Esophagus muscularis mucosa (tissue), 4 donors: ENCODE measurements at regions not wholly inside any gene's neighbourhood (a gene's known extent, or its start where the extent isn't known, plus 50 kb on each side); places are given as distances from the start of the nearest gene placed in this dataset.

Experiments
- DNase-seq: peaks from one replicate; pipeline ENCODE4 v3.0.0-alpha.2; 2017; ENCODE audit errors: extremely low spot score
- H3K27ac ChIP-seq, 4 donors: fragments of 200-600 bp; sonication (generic); replicated peaks in 1 of 4; 1 replicate in 3 of 4; 2 replicates in 1 of 4; pipeline ENCODE4 v1.5.1; 2016 to 2019; ENCODE audit warnings: mild to moderate bottlenecking in 1 of 4
- H3K27me3 ChIP-seq, 4 donors: fragments of 200-600 bp; sonication (generic); one replicate each; pipeline versions ENCODE4 v1.5.1 to v1.6.0; 2016 to 2019
- H3K36me3 ChIP-seq, 4 donors: fragments of 200-600 bp; sonication (generic); one replicate each; pipeline ENCODE4 v1.5.1; 2016 to 2019
- H3K4me1 ChIP-seq, 4 donors: fragments of 200-600 bp; sonication (generic); one replicate each; pipeline ENCODE4 v1.5.1; 2016 to 2019
- H3K4me3 ChIP-seq, 4 donors: fragments of 200-600 bp; sonication (generic); 1 replicate in 2 of 4; 2 replicates in 2 of 4; pipeline ENCODE4 v1.5.1; 2016 to 2019; ENCODE audit warnings: mild to moderate bottlenecking in 4 of 4, moderate library complexity in 1 of 4
- H3K9me3 ChIP-seq, 4 donors: fragments of 200-600 bp; sonication (generic); 1 replicate in 3 of 4; 2 replicates in 1 of 4; pipeline ENCODE4 v1.5.1; 2016 to 2019
- EP300 ChIP-seq: sonication (generic); formaldehyde crosslinking; IDR thresholded peaks from one replicate; pipeline ENCODE4 v1.6.1; 2017; ENCODE audit warnings: antibody characterized with exemption
- POLR2A ChIP-seq: fragments of 450-650 bp; IDR thresholded peaks from one replicate; pipeline ENCODE4 v1.6.1; 2017; ENCODE audit warnings: antibody characterized with exemption, moderate library complexity, mild to moderate bottlenecking, low read depth
- POLR2AphosphoS5 ChIP-seq, 2 donors: sonication (generic); formaldehyde crosslinking; IDR thresholded peaks; one replicate each; pipeline ENCODE4 v1.6.1; 2017; ENCODE audit warnings: antibody characterized with exemption in 2 of 2
- WGBS: methylation state at CpG from one replicate; pipeline ENCODE4 v1.1.5; 2018; 5-methylcytosine and 5-hydroxymethylcytosine counted together
- intact Hi-C: fragments of 100-400 bp; cut with DNase I; formaldehyde crosslinking; loops from one replicate; pipeline ENCODE4 v1.15.1; 2023
- TF ChIP-seq, protein P1 (sequence below), 3 experiments: fragments of 200-600 bp in 2 of 3; fragments of 450-650 bp in 1 of 3; sonication (generic) in 2 of 3; IDR thresholded peaks; one replicate each; pipeline ENCODE4 v1.5.1; 2017 to 2019; ENCODE audit warnings: antibody characterized with exemption in 3 of 3, mild to moderate bottlenecking in 2 of 3, moderate library complexity in 1 of 3

- DNase-seq, result no peak
- no peaks in the 10 kb centered on the region for H3K9me3 ChIP-seq
- no peak overlapping the region for H3K27ac ChIP-seq
- no peak for TF ChIP-seq EP300
- TF ChIP-seq POLR2A, result no peak
- no peak for TF ChIP-seq POLR2AphosphoS5 (IDR thresholded peaks at IDR 0.05)
- TF ChIP-seq, protein P1, sequence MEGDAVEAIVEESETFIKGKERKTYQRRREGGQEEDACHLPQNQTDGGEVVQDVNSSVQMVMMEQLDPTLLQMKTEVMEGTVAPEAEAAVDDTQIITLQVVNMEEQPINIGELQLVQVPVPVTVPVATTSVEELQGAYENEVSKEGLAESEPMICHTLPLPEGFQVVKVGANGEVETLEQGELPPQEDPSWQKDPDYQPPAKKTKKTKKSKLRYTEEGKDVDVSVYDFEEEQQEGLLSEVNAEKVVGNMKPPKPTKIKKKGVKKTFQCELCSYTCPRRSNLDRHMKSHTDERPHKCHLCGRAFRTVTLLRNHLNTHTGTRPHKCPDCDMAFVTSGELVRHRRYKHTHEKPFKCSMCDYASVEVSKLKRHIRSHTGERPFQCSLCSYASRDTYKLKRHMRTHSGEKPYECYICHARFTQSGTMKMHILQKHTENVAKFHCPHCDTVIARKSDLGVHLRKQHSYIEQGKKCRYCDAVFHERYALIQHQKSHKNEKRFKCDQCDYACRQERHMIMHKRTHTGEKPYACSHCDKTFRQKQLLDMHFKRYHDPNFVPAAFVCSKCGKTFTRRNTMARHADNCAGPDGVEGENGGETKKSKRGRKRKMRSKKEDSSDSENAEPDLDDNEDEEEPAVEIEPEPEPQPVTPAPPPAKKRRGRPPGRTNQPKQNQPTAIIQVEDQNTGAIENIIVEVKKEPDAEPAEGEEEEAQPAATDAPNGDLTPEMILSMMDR (IDR thresholded peaks at IDR 0.05), result no peak
- H3K4me1 ChIP-seq, result peaks cover 0 to 10% (median 0%) of the 10 kb centered on the region in 4 donors
- no peak overlapping the region for H3K4me3 ChIP-seq
- H3K27me3 ChIP-seq, result no peaks in the 10 kb centered on the region
- intact Hi-C loops, result no loop called here
- no peaks in the 10 kb centered on the region for H3K36me3 ChIP-seq
- 62% methylated on average over 3 of the region's 3 CpGs for WGBS
Observed at GRCh38 chr6:145036848-145037567, 698.3 kb downstream of the EPM2A start.

GRCh38 chr6:145042559-145042958 lies 692.8 kb downstream of the EPM2A start:
- WGBS, result 94% methylated on average over 5 of the region's 5 CpGs
- H3K36me3 ChIP-seq, result no peaks in the 10 kb centered on the region
- intact Hi-C loops, result no loop called here
- H3K4me3 ChIP-seq, result no peak overlapping the region
- no peaks in the 10 kb centered on the region for H3K9me3 ChIP-seq
- no peaks in the 10 kb centered on the region for H3K27me3 ChIP-seq
- DNase-seq, result no peak
- H3K4me1 ChIP-seq, result peaks cover 11 to 19% (median 14%) of the 10 kb centered on the region in 4 donors
- no peak overlapping the region for H3K27ac ChIP-seq
- no peak for TF ChIP-seq EP300
- TF ChIP-seq, protein P1 (IDR thresholded peaks at IDR 0.05), result no peak
- no peak for TF ChIP-seq POLR2A

DNA sequence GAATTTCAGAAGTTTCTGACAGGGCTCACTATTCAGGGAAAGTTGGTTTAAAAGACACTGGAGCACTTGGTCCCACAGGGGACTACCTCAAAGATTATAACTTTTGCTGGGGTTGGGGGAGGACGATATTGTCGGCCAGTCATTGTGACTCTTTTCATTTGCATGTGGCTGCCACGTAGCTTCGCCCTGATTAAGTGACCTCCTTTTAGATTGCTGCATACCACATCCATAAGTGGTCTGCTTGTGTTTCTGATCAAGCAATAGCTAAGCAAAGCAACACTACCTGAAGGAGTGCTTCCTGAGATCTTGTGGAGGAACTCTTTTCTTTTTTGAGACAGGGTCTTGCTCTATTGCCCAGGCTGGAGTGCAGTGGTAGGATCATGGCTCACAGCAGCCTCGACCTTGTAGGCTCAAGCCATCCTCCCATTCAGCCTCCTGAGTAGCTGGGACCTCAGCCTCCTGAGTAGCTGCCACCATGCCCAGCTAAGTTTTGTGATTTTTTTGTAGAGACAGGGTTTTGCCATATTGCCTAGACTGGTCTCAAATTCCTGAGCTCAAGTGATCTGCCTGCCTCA lies 691.3 kb downstream of the EPM2A start:
- TF ChIP-seq POLR2A, result no peak
- TF ChIP-seq, protein P1 (IDR thresholded peaks at IDR 0.05), result no peak
- no peak for TF ChIP-seq EP300
- no peak for TF ChIP-seq POLR2AphosphoS5 (IDR thresholded peaks at IDR 0.05)
- Histone ChIP-seq H3K4me1 (peaks cover 11 to 14% (median 13%) of the 10 kb centered on the region in 4 donors), H3K36me3 (no peaks in the 10 kb centered on the region), H3K4me3 (no peak overlapping the region), H3K27me3 (no peaks in the 10 kb centered on the region), H3K27ac (no peak overlapping the region), H3K9me3 (no peaks in the 10 kb centered on the region)
- no peak for DNase-seq
- intact Hi-C loops, result no loop called here
- WGBS, result 96% methylated on average over 5 of the region's 5 CpGs

- Histone ChIP-seq H3K27ac (no peak overlapping the region), H3K36me3 (no peaks in the 10 kb centered on the region), H3K9me3 (no peaks in the 10 kb centered on the region), H3K4me1 (peaks cover 11 to 14% (median 13%) of the 10 kb centered on the region in 4 donors), H3K4me3 (no peak overlapping the region), H3K27me3 (no peaks in the 10 kb centered on the region)
- 25% methylated on average over 3 of the region's 3 CpGs for WGBS
- DNase-seq, result no peak
- no peak for TF ChIP-seq EP300
- TF ChIP-seq POLR2AphosphoS5 (IDR thresholded peaks at IDR 0.05), result no peak
- TF ChIP-seq, protein P1 (IDR thresholded peaks at IDR 0.05), result no peak
- no peak for TF ChIP-seq POLR2A
- intact Hi-C loops, result no loop called here
Observed at GRCh38 chr6:145044641-145045246, 690.6 kb downstream of the EPM2A start.
